Esophagus squamous epithelium (tissue), 5 donors: ENCODE measurements at regions not wholly inside any gene's neighbourhood (a gene's known extent, or its start where the extent isn't known, plus 50 kb on each side); places are given as distances from the start of the nearest gene placed in this dataset.
"Not testable (repeated sequence)": the region's sequence is repeated elsewhere in the genome, so short reads cannot be mapped to it uniquely, and the experiment has no call there.

Source experiments
- DNase-seq: peaks from one replicate; lab custom pipeline; 2025; lab: John Stamatoyannopoulos, UW
- H3K27ac ChIP-seq, 4 donors: fragments of 200-600 bp; sonication (generic); one replicate each; pipeline ENCODE4 v1.5.1; 2016 to 2019; ENCODE audit warnings: mild to moderate bottlenecking in 1 of 4
- H3K27me3 ChIP-seq, 4 donors: fragments of 200-600 bp; sonication (generic); 1 replicate in 3 of 4; 2 replicates in 1 of 4; pipeline versions ENCODE4 v1.5.1 to v1.6.0; 2017 to 2021; ENCODE audit warnings: antibody characterized with exemption in 1 of 4
- H3K36me3 ChIP-seq, 3 donors: fragments of 200-600 bp; sonication (generic); one replicate each; pipeline ENCODE4 v1.5.1; 2016 to 2019
- H3K4me1 ChIP-seq, 3 donors: fragments of 200-600 bp; sonication (generic); one replicate each; pipeline ENCODE4 v1.5.1; 2017 to 2019
- H3K4me3 ChIP-seq, 4 donors: fragments of 200-600 bp; sonication (generic); 1 replicate in 3 of 4; 2 replicates in 1 of 4; pipeline ENCODE4 v1.5.1; 2016 to 2019; ENCODE audit warnings: mild to moderate bottlenecking in 2 of 4, moderate library complexity in 1 of 4
- H3K9me3 ChIP-seq, 3 donors: fragments of 200-600 bp; sonication (generic); one replicate each; pipeline ENCODE4 v1.5.1; 2016 to 2019
- CTCF ChIP-seq, 6 experiments: fragments of 450-650 bp in 4 of 6; fragments of 200-600 bp in 2 of 6; sonication (generic) in 2 of 6; IDR thresholded peaks; one replicate each; pipeline ENCODE4 v1.5.1; 2016 to 2019; ENCODE audit warnings: antibody characterized with exemption in 6 of 6, mild to moderate bottlenecking in 4 of 6, moderate library complexity in 4 of 6
- POLR2A ChIP-seq, 4 donors: fragments of 450-650 bp; IDR thresholded peaks; one replicate each; pipeline ENCODE4 v1.6.1; 2017; ENCODE audit warnings: antibody characterized with exemption in 4 of 4, mild to moderate bottlenecking in 4 of 4, moderate library complexity in 3 of 4
- WGBS, 2 donors: methylation state at CpG; one replicate each; pipeline ENCODE4 v1.1.5; 2018; 5-methylcytosine and 5-hydroxymethylcytosine counted together
- intact Hi-C: fragments of 100-400 bp; cut with DNase I; formaldehyde crosslinking; loops from one replicate; pipeline ENCODE4 v1.15.0; 2022
- donor health status: DM: yes; HTN: yes; CAD: no.

- Histone ChIP-seq H3K9me3 (no peaks in the 10 kb centered on the region), H3K4me1 (no peaks in the 10 kb centered on the region), H3K27ac (no peak overlapping the region), H3K27me3 (no peaks in the 10 kb centered on the region), H3K36me3 (no peaks in the 10 kb centered on the region), H3K4me3 (no peak overlapping the region)
- TF ChIP-seq POLR2A (IDR thresholded peaks at IDR 0.05) (no peak), CTCF (IDR thresholded peaks at IDR 0.05) (no peak)
- no peak for DNase-seq
- intact Hi-C loops: no loop called here
- 60 to 75% methylated on average over 4 of the region's 4 CpGs for WGBS, 2 donors
These were observed 212.7 kb upstream of the KCND2 start for GRCh38 chr7:120060281-120060680.

GRCh38 chr7:120060875-120061274 is 212.1 kb upstream of the KCND2 start:
- H3K27me3 ChIP-seq: no peaks in the 10 kb centered on the region
- no peak for DNase-seq
- H3K27ac ChIP-seq: no peak overlapping the region
- H3K9me3 ChIP-seq: no peaks in the 10 kb centered on the region
- TF ChIP-seq POLR2A (IDR thresholded peaks at IDR 0.05) (no peak), CTCF (IDR thresholded peaks at IDR 0.05) (no peak)
- 82 to 86% methylated on average over 7 of the region's 7 CpGs for WGBS, 2 donors
- no peaks in the 10 kb centered on the region for H3K36me3 ChIP-seq
- intact Hi-C loops: no loop called here
- no peaks in the 10 kb centered on the region for H3K4me1 ChIP-seq
- no peak overlapping the region for H3K4me3 ChIP-seq

- Histone ChIP-seq H3K36me3 (no peaks in the 10 kb centered on the region), H3K4me3 (no peak overlapping the region), H3K4me1 (no peaks in the 10 kb centered on the region), H3K27ac (no peak overlapping the region), H3K27me3 (no peaks in the 10 kb centered on the region), H3K9me3 (peaks cover 0 to 5% (median 3%) of the 10 kb centered on the region in 3 donors)
- intact Hi-C loops: no loop called here
- DNase-seq: no peak
- TF ChIP-seq CTCF (IDR thresholded peaks at IDR 0.05): no peak
- TF ChIP-seq POLR2A (IDR thresholded peaks at IDR 0.05): no peak
These were observed 208.4 kb upstream of the KCND2 start for GRCh38 chr7:120064565-120064964.

GRCh38 chr7:120066898-120067297 is 206.1 kb upstream of the KCND2 start:
- H3K4me3 ChIP-seq, H3K27ac ChIP-seq, H3K4me1 ChIP-seq, DNase-seq, H3K36me3 ChIP-seq, intact Hi-C loops, H3K27me3 ChIP-seq: not testable (repeated sequence)
- H3K9me3 ChIP-seq: peaks cover 0 to 13% (median 5%) of the 10 kb centered on the region in 3 donors

GRCh38 chr7:120070201-120070600 is 202.8 kb upstream of the KCND2 start:
- intact Hi-C loops: no loop called here
- Histone ChIP-seq H3K4me3 (no peak overlapping the region), H3K27me3 (no peaks in the 10 kb centered on the region), H3K9me3 (peaks cover 0 to 13% (median 5%) of the 10 kb centered on the region in 3 donors), H3K4me1 (no peaks in the 10 kb centered on the region), H3K36me3 (no peaks in the 10 kb centered on the region), H3K27ac (no peak overlapping the region)
- no peak for DNase-seq
- TF ChIP-seq CTCF (IDR thresholded peaks at IDR 0.05) (no peak), POLR2A (IDR thresholded peaks at IDR 0.05) (no peak)
- WGBS, 2 donors: 43% methylated on average over 1 of the region's 1 CpG; no CpG with 5 or more reads in 1 of the 2 donors

GRCh38 chr7:120077777-120078176 is 195.2 kb upstream of the KCND2 start:
- no peaks in the 10 kb centered on the region for H3K36me3 ChIP-seq
- no peaks in the 10 kb centered on the region for H3K9me3 ChIP-seq
- no peak for TF ChIP-seq POLR2A (IDR thresholded peaks at IDR 0.05)
- TF ChIP-seq CTCF (IDR thresholded peaks at IDR 0.05): no peak
- H3K27me3 ChIP-seq: no peaks in the 10 kb centered on the region
- no peaks in the 10 kb centered on the region for H3K4me1 ChIP-seq
- 60 to 62% methylated on average over 3 of the region's 3 CpGs for WGBS, 2 donors
- no peak overlapping the region for H3K4me3 ChIP-seq
- H3K27ac ChIP-seq: no peak overlapping the region
- intact Hi-C loops: no loop called here
- no peak for DNase-seq
